NOMO-1 (cell line): ENCODE measurements at regions not wholly inside any gene's neighbourhood (a gene's known extent, or its start where the extent isn't known, plus 50 kb on each side); places are given as distances from the start of the nearest gene placed in this dataset.

Experiments
- DNase-seq, 2 experiments: peaks; one replicate each; lab custom pipeline; 2025; ENCODE audit not compliant: unreplicated experiment in 2 of 2; lab: John Stamatoyannopoulos, UW

DNA sequence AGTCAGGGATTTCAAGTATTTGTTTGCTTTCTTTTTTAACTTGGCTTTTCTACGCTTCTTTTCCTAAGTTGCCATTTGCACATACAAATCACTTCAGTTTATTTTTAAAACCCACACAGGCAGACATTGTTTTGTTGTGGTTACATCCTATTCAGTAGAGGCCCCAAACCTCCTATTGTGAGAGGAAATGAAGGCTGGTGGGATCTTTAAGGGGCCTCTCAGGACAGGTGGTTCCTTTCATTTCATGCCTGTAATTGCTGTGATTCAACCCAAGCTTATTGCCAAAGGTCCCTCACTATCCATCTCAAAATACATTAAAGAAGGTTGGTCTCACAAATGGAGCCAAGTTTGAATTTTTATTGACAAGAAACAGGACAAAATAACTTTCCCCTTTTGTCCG, 257.1 kb downstream of the ADAMTS20 start:
- DNase-seq = no peak

DNA sequence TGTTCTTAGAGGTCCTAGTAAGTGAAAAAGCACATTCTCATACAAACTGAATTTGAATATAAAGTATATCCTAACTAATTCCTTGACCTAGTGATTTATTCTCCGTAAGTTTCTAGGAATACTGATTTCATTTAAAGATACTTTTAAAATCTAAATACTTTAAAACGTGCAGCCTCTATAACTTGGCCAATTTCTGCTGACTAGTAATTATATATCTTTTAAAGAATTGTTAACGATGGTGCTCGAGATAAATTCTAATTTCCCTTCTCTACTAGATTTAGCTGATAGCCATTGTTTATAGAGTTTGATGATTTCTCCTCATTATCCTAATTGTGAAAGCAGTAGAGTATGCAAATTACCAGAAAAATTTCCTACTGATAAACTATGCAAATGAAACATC, 257.9 kb downstream of the ADAMTS20 start:
- no peak for DNase-seq

DNA sequence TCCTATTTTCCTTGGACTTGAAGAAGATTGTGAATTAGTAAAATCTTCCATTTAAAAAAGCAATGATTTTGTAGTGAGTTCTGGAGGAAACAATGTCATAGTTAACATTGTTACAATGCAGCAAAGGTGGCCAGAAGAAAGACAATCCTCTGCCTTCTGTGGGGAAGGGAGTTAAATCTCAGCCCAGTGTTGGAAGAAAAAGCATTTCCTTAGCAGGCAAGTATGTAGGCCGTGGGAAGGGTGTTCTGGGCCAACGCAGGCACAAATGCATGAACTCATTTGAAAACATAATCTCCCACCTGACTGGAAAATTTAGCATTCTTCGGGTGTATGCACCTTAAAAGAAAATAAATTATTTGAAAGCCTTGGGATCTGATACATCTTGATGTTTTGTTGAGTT, 258.6 kb downstream of the ADAMTS20 start:
- DNase-seq = no peak

DNA sequence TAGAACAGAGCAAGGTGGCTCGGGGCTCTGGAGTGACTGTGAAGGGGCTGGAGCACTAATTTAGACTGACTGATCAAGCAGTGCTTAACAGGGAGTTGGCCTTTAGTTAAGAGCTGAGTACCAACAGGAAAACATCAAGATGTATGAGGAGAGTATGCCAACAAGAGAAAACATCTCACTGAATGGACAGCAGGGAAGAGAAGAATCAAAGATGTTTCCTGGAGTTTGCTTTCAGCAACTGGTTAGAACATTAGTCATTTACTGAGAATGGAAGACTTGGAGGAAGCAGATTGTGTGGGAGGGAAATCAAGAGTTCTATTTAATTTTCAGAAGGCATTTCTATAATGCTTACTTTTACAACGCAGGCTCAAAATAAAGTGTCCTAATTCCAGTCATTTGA, 259.3 kb downstream of the ADAMTS20 start:
- DNase-seq = no peak

DNA sequence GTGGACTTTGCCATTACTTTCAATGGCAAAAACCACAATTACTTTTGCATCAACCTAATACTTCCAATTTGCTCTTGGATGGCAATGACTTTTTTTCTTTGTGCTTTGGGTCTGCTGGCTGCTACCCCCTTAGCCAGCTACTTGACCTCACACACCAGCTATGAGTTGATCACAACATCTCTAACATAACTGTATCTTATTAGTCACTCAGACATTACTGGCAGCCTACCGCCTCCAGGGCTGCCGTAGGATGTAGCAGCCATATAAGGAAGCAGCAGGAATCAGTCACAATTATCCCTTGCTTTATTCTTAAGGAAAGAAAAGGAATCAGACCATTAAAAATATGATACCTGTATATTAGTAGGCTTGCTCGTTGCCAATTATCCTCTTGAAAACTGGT, 260.5 kb downstream of the ADAMTS20 start:
- no peak for DNase-seq

DNA sequence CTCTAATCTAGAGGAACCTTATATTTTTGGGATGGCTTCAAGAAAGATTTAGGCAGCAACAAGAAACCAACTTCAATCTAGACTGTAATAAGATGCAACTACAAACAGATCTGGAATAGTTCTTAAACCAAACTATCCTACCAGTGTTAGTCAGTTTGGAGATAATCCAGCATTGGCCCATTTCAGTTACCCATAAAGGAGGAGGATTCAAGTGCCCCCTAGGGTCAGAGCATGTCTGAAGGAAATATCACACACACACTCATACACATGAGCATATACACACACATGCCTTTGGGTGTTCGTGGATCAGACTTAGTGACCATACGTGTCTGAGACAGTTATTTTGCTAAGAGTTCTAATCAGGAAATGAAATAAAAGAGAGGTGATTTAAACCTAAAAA, 261.2 kb downstream of the ADAMTS20 start:
- DNase-seq = no peak

DNA sequence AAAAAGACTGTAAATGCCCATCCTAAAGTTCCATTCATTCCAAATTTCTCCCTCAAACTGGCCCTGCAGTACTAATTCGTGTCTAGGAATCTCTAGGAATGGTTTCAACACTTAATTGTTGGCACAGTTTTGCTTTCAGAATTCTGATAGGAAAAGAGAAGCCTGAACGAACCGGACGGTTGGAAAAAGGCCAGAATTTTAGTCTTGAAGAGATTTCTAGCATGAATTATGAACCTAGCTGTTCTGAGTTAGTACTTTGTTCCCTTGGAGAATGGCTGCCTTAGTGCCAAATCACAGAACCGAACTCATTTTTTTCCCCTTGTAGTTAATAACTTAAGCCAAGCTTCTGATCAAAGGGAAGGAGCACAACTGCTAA, 262.6 kb downstream of the ADAMTS20 start:
- DNase-seq = no peak

DNA sequence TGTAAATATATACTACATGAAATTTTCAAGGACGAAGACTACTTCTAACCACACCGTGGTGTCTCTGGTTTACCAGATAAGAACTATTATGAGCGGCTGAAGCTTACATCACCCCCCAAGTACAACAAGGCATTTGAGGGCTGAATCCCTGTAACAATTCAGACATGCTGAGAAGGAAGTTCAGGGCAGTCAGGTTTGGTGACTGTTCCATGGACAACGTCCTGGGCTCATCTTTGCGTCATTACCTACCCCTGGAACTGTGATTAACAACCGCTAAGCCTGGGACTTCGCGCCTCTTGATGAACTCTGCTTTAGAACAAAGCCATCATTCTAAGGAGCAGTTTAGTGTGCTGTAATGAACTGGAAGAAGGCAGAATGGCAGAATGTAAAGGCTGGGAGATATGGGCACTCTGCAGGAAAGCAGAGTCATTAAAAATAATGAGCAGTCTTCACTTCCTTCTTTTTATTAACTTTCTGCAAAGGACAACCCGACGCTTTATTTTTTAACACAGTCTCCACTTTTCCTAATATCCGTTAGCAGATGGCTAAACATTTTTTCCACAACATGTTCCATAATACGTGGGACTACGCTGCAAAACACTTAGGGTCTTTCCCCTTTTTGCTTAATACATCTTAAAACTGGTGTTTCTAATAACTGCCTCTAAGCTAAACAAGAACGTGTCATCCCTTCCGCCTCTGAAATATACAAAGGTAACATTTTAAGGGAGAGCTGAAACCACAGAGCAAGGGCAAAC, 263.2 kb downstream of the ADAMTS20 start:
- peak; percentile 55 to 69 for DNase-seq

DNA sequence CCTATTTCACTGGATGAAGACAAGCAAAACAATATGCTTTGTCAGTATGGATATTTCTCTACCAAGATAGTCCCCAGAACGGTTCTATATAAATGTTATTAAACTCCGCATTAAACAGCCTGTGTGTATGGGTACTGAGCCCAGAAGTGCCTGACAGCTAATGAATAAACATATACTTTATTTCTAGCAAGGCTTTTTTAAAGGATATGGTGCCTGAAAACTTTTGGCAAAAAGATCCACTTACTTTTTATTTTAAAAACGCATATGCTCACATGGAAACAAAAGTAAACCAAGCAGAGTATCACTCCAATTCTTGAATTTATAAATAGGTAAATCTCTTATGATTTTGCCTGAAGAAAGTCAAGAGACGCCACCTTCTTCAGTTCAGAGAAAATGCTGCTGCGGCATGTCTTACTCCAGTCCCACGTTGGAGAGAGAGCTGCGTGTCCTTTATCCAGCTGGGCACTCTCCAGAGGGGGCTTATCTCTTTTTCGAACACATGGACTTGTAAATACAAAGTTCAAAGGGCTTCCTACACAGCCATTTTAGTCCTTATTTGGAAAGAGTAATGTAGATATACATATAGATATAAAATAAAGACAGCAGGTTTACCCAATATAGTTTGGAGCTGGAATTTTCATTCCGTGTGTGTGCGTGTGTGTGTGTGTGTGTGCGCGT, 264.2 kb downstream of the ADAMTS20 start:
- DNase-seq = no peak

DNA sequence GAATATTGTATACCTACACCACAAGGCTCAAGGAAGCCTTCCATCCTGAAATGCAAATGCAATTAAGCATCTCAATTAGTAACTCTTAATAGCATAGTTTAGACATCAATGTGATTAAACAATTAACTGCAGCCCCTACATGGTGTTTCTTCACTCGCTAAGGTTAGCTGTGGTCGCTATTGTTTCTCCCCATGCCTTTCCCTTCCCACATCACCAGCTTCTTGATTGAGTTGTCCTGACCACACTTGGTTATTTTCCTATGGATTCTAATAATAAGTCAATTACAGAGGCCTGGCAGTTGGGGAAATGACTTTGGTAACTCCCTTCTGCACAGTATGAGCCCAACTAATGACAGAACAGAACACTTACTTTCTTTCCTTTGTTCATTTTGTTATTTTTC, 265.0 kb downstream of the ADAMTS20 start:
- DNase-seq = no peak

DNA sequence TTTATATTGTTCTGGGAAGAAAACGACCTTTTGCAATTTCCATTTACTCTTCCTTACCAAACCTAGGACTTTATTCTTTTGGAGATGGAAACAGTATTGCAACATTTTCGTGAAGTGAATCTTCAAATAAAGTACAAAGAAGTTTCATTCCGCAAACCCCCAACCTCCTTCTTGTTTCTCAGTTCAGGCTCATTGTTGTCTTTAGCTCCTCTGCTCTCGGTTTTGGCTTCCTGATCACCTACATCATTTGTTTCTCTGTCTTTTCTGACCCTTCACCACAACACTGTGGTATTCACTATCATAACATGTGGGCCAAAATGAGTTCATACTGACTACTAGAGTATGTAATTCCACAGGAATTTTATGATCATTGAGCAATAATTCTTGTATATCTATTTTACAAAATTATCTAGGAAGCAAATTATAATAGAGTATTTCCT, 266.8 kb downstream of the ADAMTS20 start:
- no peak for DNase-seq

DNA sequence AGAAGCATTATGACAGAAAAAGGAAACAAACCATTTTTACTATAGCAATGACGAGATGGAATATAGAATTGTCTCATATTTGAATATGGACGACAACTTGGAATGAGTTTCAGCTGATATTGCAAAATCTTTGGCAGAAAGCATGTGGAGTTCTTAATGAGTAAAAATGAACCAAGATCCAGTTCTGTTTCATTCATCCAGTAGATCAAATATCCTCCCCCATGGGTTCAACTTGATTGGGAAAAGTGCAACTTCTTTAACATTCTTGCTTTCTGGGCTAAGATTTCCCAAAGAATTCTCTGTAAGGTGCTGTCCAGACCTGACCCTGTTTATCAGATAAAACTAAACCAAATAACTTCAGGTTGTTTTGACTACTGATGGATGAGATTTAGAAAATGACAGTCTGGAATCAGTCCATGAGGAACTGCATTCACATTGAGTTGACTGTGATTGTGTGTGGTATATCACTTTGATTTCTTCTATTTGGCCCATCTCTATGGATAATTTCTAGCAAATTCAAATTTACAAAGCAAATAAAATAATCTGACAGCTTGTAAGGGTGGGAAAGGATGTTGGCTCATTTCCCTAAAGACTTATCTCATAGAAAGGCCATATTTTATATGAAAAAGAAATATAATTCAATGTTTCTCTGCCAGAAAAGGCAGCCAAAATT, 267.4 kb downstream of the ADAMTS20 start:
- no peak for DNase-seq

DNA sequence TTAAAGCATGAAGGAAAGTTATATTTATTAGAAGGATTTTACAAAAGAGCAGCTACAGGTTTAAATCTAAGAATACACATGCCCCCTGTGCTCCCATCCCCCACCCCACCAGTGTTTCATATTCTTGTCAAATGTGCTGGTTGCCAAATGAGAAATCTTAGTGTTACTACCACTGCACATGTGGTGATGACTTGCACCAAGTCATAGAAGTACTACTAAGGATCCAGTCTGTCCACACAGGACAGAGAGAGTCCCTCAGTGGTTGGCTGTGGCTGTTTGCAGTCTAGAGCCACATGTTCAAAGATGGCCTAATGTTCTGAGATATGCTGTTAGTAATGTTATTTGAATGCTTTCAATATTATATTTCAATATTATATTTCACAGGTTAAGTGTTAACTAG, 268.8 kb downstream of the ADAMTS20 start:
- DNase-seq = no peak

DNA sequence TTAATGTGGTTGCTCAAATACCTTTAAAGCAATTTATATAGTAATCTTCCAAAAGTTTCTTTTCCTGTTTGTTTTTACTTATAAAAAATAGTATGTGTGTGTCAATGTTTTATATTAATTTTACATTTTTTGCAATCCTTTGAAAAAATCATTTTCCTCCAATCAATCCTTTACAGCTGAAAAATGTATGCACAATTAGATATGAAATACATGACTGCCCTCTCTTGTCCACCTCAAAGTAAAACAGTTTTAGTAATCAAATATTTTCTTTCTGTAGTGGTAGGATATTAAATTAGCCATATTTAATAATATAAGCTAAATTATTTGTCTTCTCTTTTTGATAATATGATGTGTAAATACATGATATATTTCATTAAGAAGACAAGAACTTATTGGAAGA, 269.9 kb downstream of the ADAMTS20 start:
- DNase-seq = peak in 1 of 2 experiments; percentile 42

DNA sequence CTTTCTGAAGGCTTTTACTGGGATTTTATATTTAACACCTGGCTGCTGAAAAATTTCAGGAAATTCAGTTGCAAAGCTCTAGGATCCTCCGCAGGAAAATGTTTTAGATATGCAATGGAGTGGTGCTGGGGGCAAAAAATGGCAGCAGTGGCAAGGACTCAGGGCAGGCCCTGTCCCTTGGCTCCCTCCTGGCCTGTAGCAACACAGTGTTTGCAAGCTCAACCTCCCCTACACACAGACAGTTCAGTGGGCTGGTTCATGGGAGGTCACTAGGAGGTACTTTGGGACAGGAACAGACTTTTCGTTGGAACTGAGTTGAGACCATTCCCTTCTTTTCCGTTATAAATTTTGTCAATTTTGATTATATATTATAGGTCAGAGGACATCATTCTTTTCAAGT, 270.4 kb downstream of the ADAMTS20 start:
- DNase-seq = no peak

DNA sequence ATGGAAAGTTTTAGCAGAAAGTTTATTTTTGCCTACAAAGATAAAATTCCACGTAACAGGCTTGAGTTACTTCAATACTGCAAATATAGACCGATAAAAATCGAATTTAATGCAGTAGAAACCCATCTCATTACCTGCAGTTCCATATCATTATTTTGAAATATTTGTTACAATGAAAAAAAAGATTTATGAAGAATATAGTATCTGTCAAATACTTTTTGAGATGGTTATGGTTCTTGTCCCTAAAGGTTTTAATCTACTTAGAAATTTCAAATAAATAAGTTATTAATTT, 273.5 kb downstream of the ADAMTS20 start:
- DNase-seq = no peak

DNA sequence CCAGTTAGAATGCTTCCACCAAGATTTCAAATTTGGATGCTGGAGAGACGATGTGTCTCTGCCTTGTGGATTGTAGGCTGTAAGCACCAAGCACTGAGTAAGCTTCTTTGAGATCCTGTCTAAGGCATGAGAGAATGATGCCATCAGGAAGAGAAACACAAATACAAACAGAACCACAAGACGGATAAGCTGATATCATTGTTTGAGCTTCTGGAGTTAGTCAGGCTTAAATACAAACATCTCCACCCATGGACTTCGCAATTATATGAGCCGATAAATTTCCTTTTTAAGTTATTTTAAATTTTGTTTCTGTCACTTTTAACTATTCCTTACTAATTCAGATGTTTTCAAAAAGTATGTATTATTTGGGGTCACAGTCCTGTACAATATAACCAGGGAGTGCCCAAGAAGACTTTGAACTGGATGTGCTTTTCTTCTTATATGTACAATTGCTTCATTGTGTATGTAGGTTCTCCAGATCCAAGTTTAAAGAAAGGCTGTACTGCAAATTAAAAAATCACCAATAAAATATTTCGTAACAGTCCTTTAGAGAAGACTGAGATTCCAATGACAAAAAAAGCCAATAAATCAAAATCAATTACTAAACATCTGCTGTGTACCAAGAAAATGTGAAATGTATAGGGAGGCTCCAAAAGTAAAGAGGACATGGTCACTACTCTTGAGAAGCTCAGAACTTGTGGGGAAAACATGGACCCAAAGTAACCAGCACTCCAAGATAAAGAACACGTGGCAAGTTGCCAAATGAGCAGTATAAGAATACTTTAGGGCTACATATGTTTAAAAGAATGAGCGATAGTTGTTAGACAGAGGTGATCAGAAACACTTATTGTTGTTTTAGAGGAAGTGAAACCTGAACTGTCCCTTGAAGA, 274.1 kb downstream of the ADAMTS20 start:
- peak; percentile 45 to 80 for DNase-seq

DNA sequence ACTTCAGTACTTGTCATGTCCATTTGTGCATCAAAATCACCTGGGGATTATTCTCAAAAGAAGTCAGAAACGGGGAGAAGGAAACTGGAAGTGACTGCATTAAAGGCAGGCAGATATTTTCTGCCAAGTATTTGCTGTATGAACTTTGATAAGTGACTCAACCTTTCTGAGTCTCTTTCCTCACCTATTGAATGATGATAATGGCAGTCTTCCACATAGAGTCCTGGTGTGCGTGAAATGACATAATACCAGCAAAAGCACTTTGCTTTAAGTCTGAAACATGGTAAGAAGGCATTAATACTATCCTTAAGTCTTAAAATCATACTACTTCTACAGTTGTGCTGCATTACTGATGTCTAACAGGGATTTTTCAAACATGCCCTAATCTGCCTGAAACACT, 278.5 kb downstream of the ADAMTS20 start:
- no peak for DNase-seq

DNA sequence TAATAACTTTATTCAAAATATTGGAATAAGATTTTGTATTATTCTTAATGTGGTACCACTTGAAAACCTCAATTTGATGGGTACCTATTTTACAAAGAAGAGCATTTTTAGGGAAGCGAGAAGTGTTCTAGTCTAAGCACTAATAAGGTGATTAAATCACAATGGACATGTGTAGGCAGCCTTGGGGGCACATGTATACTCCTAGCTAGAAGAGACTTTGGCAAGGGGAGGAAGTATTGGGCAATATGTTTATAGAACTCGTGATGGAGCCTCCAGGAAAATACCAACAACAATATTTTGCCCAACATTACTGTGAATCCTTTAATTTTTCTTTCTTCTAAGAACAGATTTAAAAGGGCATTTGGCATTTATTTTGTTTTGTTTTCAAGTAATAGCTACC, 280.3 kb downstream of the ADAMTS20 start:
- no peak for DNase-seq

DNA sequence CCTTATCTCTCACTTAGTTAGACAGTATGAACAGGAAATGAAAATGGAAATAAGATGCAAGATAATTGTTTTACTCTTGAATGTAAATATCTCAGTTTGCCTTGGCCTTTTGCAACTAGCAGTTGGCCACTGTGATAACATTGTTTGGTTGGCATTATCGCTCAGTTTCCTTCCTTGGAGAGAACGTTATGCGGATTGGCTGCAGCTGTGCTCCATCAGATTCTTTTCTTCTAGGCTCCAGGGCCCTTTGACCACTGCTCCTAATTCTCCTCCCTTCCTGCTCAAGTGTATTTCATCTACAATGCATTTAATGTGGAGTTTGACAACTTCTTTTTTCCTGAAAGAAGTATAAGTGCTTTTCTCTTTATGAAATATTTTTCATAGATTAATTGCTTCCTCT, 284.2 kb downstream of the ADAMTS20 start:
- DNase-seq = no peak

DNA sequence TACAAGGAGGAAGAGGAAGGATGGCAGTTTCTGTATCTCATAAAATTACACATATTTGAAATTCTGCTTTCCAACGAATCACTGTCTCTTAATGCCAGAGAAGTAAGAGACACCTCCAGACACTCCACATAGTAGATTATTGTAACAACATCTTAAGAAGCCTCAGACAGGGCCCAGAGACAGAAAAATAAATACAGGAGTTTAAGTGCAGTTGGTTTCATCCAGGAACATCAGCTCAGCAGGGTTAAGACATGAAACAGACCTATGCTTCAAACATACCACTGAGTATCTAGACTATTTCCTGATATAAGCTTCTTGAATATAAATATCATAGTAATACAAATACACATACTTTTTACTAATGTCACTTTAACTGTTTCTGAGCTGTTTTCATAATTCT, 290.3 kb downstream of the ADAMTS20 start:
- no peak for DNase-seq
